Glomerular visceral epithelial cell (primary cell): ENCODE measurements at regions not wholly inside any gene's neighbourhood (a gene's known extent, or its start where the extent isn't known, plus 50 kb on each side); places are given as distances from the start of the nearest gene placed in this dataset.
"Not testable (repeated sequence)": the region's sequence is repeated elsewhere in the genome, so short reads cannot be mapped to it uniquely, and the experiment has no call there.

Experiments
- DNase-seq: peaks from one replicate; pipeline ENCODE4 v3.0.0-alpha.2; 2016; ENCODE audit errors: extremely low spot score

- no peak for DNase-seq
These were observed 80.0 kb upstream of the LYZL1 start for GRCh38 chr10:29208845-29209244.

- DNase-seq, result no peak
These were observed 79.0 kb upstream of the LYZL1 start for GRCh38 chr10:29209830-29210229.

GRCh38 chr10:29210266-29210868, 78.5 kb upstream of the LYZL1 start:
- no peak for DNase-seq

GRCh38 chr10:29212597-29212996, 76.3 kb upstream of the LYZL1 start:
- no peak for DNase-seq

- DNase-seq, result no peak
These were observed 74.3 kb upstream of the LYZL1 start for GRCh38 chr10:29214551-29214950.

- no peak for DNase-seq
These were observed 71.6 kb upstream of the LYZL1 start for GRCh38 chr10:29217292-29217738.

GRCh38 chr10:29223326-29223725, 65.5 kb upstream of the LYZL1 start:
- no peak for DNase-seq

- no peak for DNase-seq
These were observed 64.2 kb upstream of the LYZL1 start for GRCh38 chr10:29224631-29225030.

- no peak for DNase-seq
These were observed 61.7 kb upstream of the LYZL1 start for GRCh38 chr10:29227201-29227600.

GRCh38 chr10:29228562-29228961, 60.3 kb upstream of the LYZL1 start:
- no peak for DNase-seq

GRCh38 chr10:29229258-29229705, 59.6 kb upstream of the LYZL1 start:
- DNase-seq, result no peak

- DNase-seq, result not testable (repeated sequence)
These were observed 52.0 kb upstream of the LYZL1 start for GRCh38 chr10:29236910-29237309.

- no peak for DNase-seq
These were observed 51.1 kb upstream of the LYZL1 start for GRCh38 chr10:29237786-29238185.

- DNase-seq, result no peak
These were observed 50.2 kb upstream of the LYZL1 start for GRCh38 chr10:29238523-29239135.
